ENCODE measurements at regions not wholly inside any gene's neighbourhood (a gene's known extent, or its start where the extent isn't known, plus 50 kb on each side); places are given as distances from the start of the nearest gene placed in this dataset.
"Not testable (repeated sequence)": the region's sequence is repeated elsewhere in the genome, so short reads cannot be mapped to it uniquely, and the experiment has no call there.

DNA sequence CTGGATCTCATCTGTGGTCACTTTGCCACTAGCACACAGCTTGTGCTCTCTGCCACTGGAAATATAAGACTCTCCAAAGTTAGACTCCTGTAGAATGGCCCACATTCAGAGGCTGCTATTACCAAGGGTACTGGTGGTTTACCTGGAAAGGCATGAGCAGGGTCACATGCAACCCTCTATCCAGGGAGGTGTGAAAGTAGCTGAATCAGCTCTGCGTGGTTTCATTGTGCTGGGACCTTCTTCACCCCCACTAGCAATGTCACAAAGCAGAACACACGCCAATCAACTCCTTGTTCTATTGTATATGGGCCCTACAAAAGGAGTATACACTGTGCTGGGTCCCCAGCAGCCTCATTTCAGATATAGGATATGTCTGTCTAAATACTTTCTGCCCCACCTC is 353.6 kb upstream of the AUTS2 start:
- H3K27ac ChIP-seq (ENCODE audit: low read length) = no peak overlapping the region

DNA sequence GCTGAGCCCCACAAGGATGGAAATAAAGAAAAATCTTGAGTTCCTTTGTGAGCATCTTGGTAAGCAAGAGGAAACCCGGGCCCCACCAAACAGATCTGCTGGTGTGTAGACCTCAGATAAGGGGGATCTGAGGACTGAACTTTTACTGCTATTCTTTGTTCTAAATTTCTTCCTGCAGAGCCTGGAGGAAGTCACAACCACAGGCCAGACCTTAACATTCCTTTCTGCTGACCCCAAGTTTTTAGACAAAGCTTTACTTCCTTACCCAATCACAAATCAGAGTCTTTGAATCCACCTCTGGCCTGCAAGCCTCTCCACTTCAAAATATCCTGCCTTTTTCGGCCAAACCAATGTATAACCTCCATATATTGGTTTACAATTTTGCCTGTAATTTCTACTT is 352.6 kb upstream of the AUTS2 start:
- no peak for TF ChIP-seq CTCF (IDR thresholded peaks at IDR 0.05; ENCODE audit: low read depth, low read length)
- no peak for TF ChIP-seq EZH2phosphoT487 (IDR thresholded peaks at IDR 0.05; ENCODE audit: low read depth)
- no peaks in the 10 kb centered on the region for H3K4me1 ChIP-seq (ENCODE audit: low read length)
- H3K4me2 ChIP-seq (ENCODE audit: low read length) = no peak overlapping the region

More for the DNA sequence above, 353.6 kb upstream of the AUTS2 start:
- Histone ChIP-seq H3K36me3 (replicated peaks; ENCODE audit: low read depth, low read length) (no peaks in the 10 kb centered on the region), H4K20me1 (ENCODE audit: insufficient read depth, low read length) (no peaks in the 10 kb centered on the region), H3K9ac (ENCODE audit: low read length) (no peak overlapping the region), H2AFZ (ENCODE audit: low read depth, low read length) (no peak overlapping the region), H3K9me3 (ENCODE audit: insufficient read depth, low read length) (no peaks in the 10 kb centered on the region), H3K4me3 (ENCODE audit: low read length) (no peak overlapping the region), H3K27me3 (ENCODE audit: low read depth, low read length) (no peaks in the 10 kb centered on the region), H3K4me1 (ENCODE audit: low read length) (no peaks in the 10 kb centered on the region), H3K79me2 (ENCODE audit: low read length) (no peaks in the 10 kb centered on the region), H3K4me2 (ENCODE audit: low read length) (no peak overlapping the region)
- TF ChIP-seq CTCF (IDR thresholded peaks at IDR 0.05; ENCODE audit: low read depth, low read length) (no peak), EZH2phosphoT487 (IDR thresholded peaks at IDR 0.05; ENCODE audit: low read depth) (no peak)

DNA sequence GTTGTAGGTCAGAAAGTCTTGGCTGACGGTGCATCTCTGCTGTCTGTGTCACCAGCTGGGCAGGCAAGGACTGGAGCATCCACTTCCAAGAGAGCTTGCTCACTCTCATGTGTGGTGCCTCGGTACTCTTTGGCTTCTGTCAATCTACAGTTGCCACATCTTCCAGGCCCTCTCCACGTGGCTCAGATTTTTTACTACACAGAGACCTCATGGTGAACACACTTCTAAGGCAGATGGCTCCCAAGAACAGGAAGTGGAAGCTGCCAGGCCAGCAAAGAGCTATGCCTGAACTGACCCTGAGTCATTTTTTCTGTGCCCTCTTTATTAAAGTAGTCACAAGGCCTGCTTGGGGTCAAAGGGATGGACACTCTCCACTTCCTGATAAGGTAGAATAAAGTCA is 351.5 kb upstream of the AUTS2 start:
- TF ChIP-seq CTCF (IDR thresholded peaks at IDR 0.05; ENCODE audit: low read depth, low read length) = no peak
- no peaks in the 10 kb centered on the region for H3K9me3 ChIP-seq (ENCODE audit: insufficient read depth, low read length)
- no peaks in the 10 kb centered on the region for H3K36me3 ChIP-seq (replicated peaks; ENCODE audit: low read depth, low read length)
- H3K4me1 ChIP-seq (ENCODE audit: low read length) = no peaks in the 10 kb centered on the region
- no peak overlapping the region for H3K9ac ChIP-seq (ENCODE audit: low read length)
- no peak overlapping the region for H3K4me3 ChIP-seq (ENCODE audit: low read length)
- no peaks in the 10 kb centered on the region for H4K20me1 ChIP-seq (ENCODE audit: insufficient read depth, low read length)
- H3K79me2 ChIP-seq (ENCODE audit: low read length) = no peaks in the 10 kb centered on the region
- no peak overlapping the region for H3K4me2 ChIP-seq (ENCODE audit: low read length)
- H3K27me3 ChIP-seq (ENCODE audit: low read depth, low read length) = no peaks in the 10 kb centered on the region
- no peak overlapping the region for H3K27ac ChIP-seq (ENCODE audit: low read length)
- H2AFZ ChIP-seq (ENCODE audit: low read depth, low read length) = no peak overlapping the region

More for the DNA sequence above, 352.6 kb upstream of the AUTS2 start:
- H3K9ac ChIP-seq (ENCODE audit: low read length) = no peak overlapping the region
- no peaks in the 10 kb centered on the region for H4K20me1 ChIP-seq (ENCODE audit: insufficient read depth, low read length)
- H3K27ac ChIP-seq (ENCODE audit: low read length) = no peak overlapping the region
- H3K4me3 ChIP-seq (ENCODE audit: low read length) = no peak overlapping the region
- no peaks in the 10 kb centered on the region for H3K36me3 ChIP-seq (replicated peaks; ENCODE audit: low read depth, low read length)
- no peaks in the 10 kb centered on the region for H3K27me3 ChIP-seq (ENCODE audit: low read depth, low read length)
- no peak overlapping the region for H2AFZ ChIP-seq (ENCODE audit: low read depth, low read length)
- no peaks in the 10 kb centered on the region for H3K9me3 ChIP-seq (ENCODE audit: insufficient read depth, low read length)
- H3K79me2 ChIP-seq (ENCODE audit: low read length) = no peaks in the 10 kb centered on the region

GRCh38 chr7:69248382-69248828 is 349.9 kb upstream of the AUTS2 start:
- not testable (repeated sequence) for H3K36me3 ChIP-seq (replicated peaks; ENCODE audit: low read depth, low read length); H3K9me3 ChIP-seq (ENCODE audit: insufficient read depth, low read length); H3K27me3 ChIP-seq (ENCODE audit: low read depth, low read length); H4K20me1 ChIP-seq (ENCODE audit: insufficient read depth, low read length); H3K4me3 ChIP-seq (ENCODE audit: low read length); H3K9ac ChIP-seq (ENCODE audit: low read length); H3K79me2 ChIP-seq (ENCODE audit: low read length); H2AFZ ChIP-seq (ENCODE audit: low read depth, low read length); H3K4me1 ChIP-seq (ENCODE audit: low read length); H3K4me2 ChIP-seq (ENCODE audit: low read length); H3K27ac ChIP-seq (ENCODE audit: low read length)

DNA sequence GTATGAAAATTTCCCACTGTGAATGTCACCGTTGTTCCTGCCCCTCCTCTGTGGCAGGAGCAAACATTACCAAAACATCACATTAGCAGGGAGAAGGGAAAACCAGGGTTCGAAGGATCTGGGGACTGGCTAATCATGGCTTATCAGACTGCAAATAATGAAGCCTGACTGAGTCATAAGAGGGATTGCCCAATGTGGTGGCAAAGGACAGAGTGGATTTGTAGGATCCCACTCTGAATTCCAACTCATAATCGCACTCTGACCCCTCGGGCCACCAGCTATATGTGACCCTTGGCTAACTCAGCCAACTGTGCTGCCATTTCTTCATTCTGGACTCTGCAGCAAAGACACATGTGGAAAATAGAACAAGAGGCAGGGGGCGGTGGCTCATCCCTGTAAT is 347.3 kb upstream of the AUTS2 start:
- H3K27me3 ChIP-seq (ENCODE audit: low read depth, low read length) = no peaks in the 10 kb centered on the region
- no peaks in the 10 kb centered on the region for H3K79me2 ChIP-seq (ENCODE audit: low read length)
- H3K4me2 ChIP-seq (ENCODE audit: low read length) = no peak overlapping the region
- H3K4me3 ChIP-seq (ENCODE audit: low read length) = no peak overlapping the region
- H2AFZ ChIP-seq (ENCODE audit: low read depth, low read length) = no peak overlapping the region
- H4K20me1 ChIP-seq (ENCODE audit: insufficient read depth, low read length) = no peaks in the 10 kb centered on the region
- H3K36me3 ChIP-seq (replicated peaks; ENCODE audit: low read depth, low read length) = no peaks in the 10 kb centered on the region
- TF ChIP-seq CTCF (IDR thresholded peaks at IDR 0.05; ENCODE audit: low read depth, low read length) (no peak), EZH2phosphoT487 (IDR thresholded peaks at IDR 0.05; ENCODE audit: low read depth) (no peak)
- no peaks in the 10 kb centered on the region for H3K4me1 ChIP-seq (ENCODE audit: low read length)
- no peak overlapping the region for H3K27ac ChIP-seq (ENCODE audit: low read length)
- H3K9me3 ChIP-seq (ENCODE audit: insufficient read depth, low read length) = no peaks in the 10 kb centered on the region
- H3K9ac ChIP-seq (ENCODE audit: low read length) = no peak overlapping the region

Measured in OCI-LY3 (cell line).